HG03159 (cell line): ENCODE measurements at regions not wholly inside any gene's neighbourhood (a gene's known extent, or its start where the extent isn't known, plus 50 kb on each side); places are given as distances from the start of the nearest gene placed in this dataset.
"Not testable (repeated sequence)": the region's sequence is repeated elsewhere in the genome, so short reads cannot be mapped to it uniquely, and the experiment has no call there.

Experiments
- ATAC-seq: cut with Tn5 transposase; IDR thresholded peaks from one replicate; pipeline ENCODE4 v1.9.1; 2021; ENCODE audit warnings: mild to moderate bottlenecking, moderate library complexity; ENCODE audit not compliant: unreplicated experiment

GRCh38 chr12:25682421-25682820 is 129.3 kb upstream of the LMNTD1 start:
- ATAC-seq = no peak

- no peak for ATAC-seq
Observed at GRCh38 chr12:25684070-25684469, 131.0 kb upstream of the LMNTD1 start.

- ATAC-seq = no peak
Observed at GRCh38 chr12:25686351-25686750, 133.3 kb upstream of the LMNTD1 start.

- no peak for ATAC-seq
Observed at GRCh38 chr12:25687226-25687625, 134.1 kb upstream of the LMNTD1 start.

- not testable (repeated sequence) for ATAC-seq
Observed at GRCh38 chr12:25688851-25689250, 135.8 kb upstream of the LMNTD1 start.

GRCh38 chr12:25689996-25690501 is 137.0 kb upstream of the LMNTD1 start:
- ATAC-seq = no peak

GRCh38 chr12:25690996-25691864 is 138.1 kb upstream of the LMNTD1 start:
- no peak for ATAC-seq

GRCh38 chr12:25691865-25692114 is 138.7 kb upstream of the LMNTD1 start:
- ATAC-seq = no peak

GRCh38 chr12:25692115-25693035 is 139.3 kb upstream of the LMNTD1 start:
- ATAC-seq = no peak

- ATAC-seq = no peak
Observed at GRCh38 chr12:25694072-25694471, 141.0 kb upstream of the LMNTD1 start.

- no peak for ATAC-seq
Observed at GRCh38 chr12:25695574-25695973, 142.5 kb upstream of the LMNTD1 start.

- no peak for ATAC-seq
Observed at GRCh38 chr12:25698772-25699171, 145.7 kb upstream of the LMNTD1 start.

GRCh38 chr12:25699454-25699853 is 146.4 kb upstream of the LMNTD1 start:
- no peak for ATAC-seq

GRCh38 chr12:25701290-25701689 is 148.2 kb upstream of the LMNTD1 start:
- ATAC-seq = no peak

GRCh38 chr12:25702553-25702952 is 149.5 kb upstream of the LMNTD1 start:
- no peak for ATAC-seq

- ATAC-seq = no peak
Observed at GRCh38 chr12:25705261-25705660, 152.2 kb upstream of the LMNTD1 start.

- not testable (repeated sequence) for ATAC-seq
Observed at GRCh38 chr12:25706646-25707045, 153.6 kb upstream of the LMNTD1 start.

- no peak for ATAC-seq
Observed at GRCh38 chr12:25707056-25707455, 154.0 kb upstream of the LMNTD1 start.

GRCh38 chr12:25708661-25709060 is 155.6 kb upstream of the LMNTD1 start:
- no peak for ATAC-seq

GRCh38 chr12:25710128-25710527 is 157.0 kb upstream of the LMNTD1 start:
- ATAC-seq = no peak

GRCh38 chr12:25710938-25711605 is 158.0 kb upstream of the LMNTD1 start:
- ATAC-seq = not testable (repeated sequence)
